Stimulated activated effector memory CD8-positive, alpha-beta T cell treated with anti-CD3 and anti-CD28 coated beads, Interleukin-12 subunit alpha, Interleukin-12 subunit beta, amount 100 ng/mL, for 72 hours (primary cell): ENCODE measurements at regions not wholly inside any gene's neighbourhood (a gene's known extent, or its start where the extent isn't known, plus 50 kb on each side); places are given as distances from the start of the nearest gene placed in this dataset.

Experiments
- ATAC-seq: fragments of 150-1000 bp; cut with Tn5 transposase; 2 replicates; pipeline ENCODE4 v1.10.0; 2021
- DNase-seq, 2 donors: peaks; one replicate each; pipeline ENCODE4 v3.0.0; 2021 to 2022; ENCODE audit warnings: low spot score in 2 of 2
- H3K27ac Mint-ChIP-seq: one replicate; pipeline ENCODE4 v1.8.0; 2022; ENCODE audit warnings: mild to moderate bottlenecking, mixed read lengths
- H3K36me3 Mint-ChIP-seq: one replicate; pipeline ENCODE4 v1.8.0; 2022; ENCODE audit warnings: mild to moderate bottlenecking, mixed read lengths
- H3K4me1 Mint-ChIP-seq: one replicate; pipeline ENCODE4 v1.8.0; 2022; ENCODE audit warnings: mixed read lengths
- H3K4me3 Mint-ChIP-seq: one replicate; pipeline ENCODE4 v1.8.0; 2022; ENCODE audit warnings: mild to moderate bottlenecking, mixed read lengths
- H3K9me3 Mint-ChIP-seq: one replicate; pipeline ENCODE4 v1.8.0; 2022; ENCODE audit warnings: mixed read lengths

GRCh38 chr2:155281907-155282306 lies 583.4 kb downstream of the KCNJ3 start:
- Mint-ChIP-seq H3K27ac (no peak overlapping the region), H3K4me1 (no peaks in the 10 kb centered on the region), H3K4me3 (no peak overlapping the region), H3K9me3 (peaks cover 14% of the 10 kb centered on the region), H3K36me3 (no peaks in the 10 kb centered on the region)
- ATAC-seq (no peak), DNase-seq (no peak)

DNA sequence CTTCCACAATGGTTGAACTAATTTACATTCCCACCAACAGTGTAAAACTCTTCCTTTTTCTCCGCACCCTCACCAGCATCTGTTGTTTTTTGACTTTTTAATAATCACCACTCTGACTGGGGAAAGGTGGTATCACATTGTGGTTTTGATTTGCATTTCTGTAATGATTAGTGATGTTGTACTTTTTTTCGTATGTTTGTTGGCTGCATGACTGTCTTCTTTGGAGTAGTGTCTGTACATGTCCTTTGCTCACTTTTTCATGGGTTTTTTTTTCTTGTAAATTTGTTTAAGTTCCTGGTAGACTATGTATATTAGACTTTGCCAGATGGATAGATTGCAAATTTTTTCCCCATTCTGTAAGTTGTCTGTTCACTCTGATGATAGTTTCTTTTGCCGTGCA lies 574.8 kb downstream of the KCNJ3 start:
- H3K9me3 Mint-ChIP-seq = peaks cover 11% of the 10 kb centered on the region
- H3K27ac Mint-ChIP-seq = no peak overlapping the region
- ATAC-seq = no peak
- H3K4me3 Mint-ChIP-seq = no peak overlapping the region
- DNase-seq = no peak
- H3K36me3 Mint-ChIP-seq = no peaks in the 10 kb centered on the region
- no peaks in the 10 kb centered on the region for H3K4me1 Mint-ChIP-seq

GRCh38 chr2:155266583-155266982 lies 568.1 kb downstream of the KCNJ3 start:
- no peak overlapping the region for H3K4me3 Mint-ChIP-seq
- H3K4me1 Mint-ChIP-seq = no peaks in the 10 kb centered on the region
- no peak overlapping the region for H3K27ac Mint-ChIP-seq
- H3K9me3 Mint-ChIP-seq = peaks cover 11% of the 10 kb centered on the region
- H3K36me3 Mint-ChIP-seq = no peaks in the 10 kb centered on the region
- DNase-seq (no peak), ATAC-seq (no peak)

GRCh38 chr2:155266109-155266508 lies 567.6 kb downstream of the KCNJ3 start:
- H3K4me1 Mint-ChIP-seq = no peaks in the 10 kb centered on the region
- H3K27ac Mint-ChIP-seq = no peak overlapping the region
- peaks cover 13% of the 10 kb centered on the region for H3K9me3 Mint-ChIP-seq
- H3K36me3 Mint-ChIP-seq = no peaks in the 10 kb centered on the region
- ATAC-seq = no peak
- no peak overlapping the region for H3K4me3 Mint-ChIP-seq
- DNase-seq = no peak

- no peak overlapping the region for H3K27ac Mint-ChIP-seq
- ATAC-seq (no peak), DNase-seq (no peak)
- no peak overlapping the region for H3K4me3 Mint-ChIP-seq
- peaks cover 7% of the 10 kb centered on the region for H3K9me3 Mint-ChIP-seq
- H3K36me3 Mint-ChIP-seq = no peaks in the 10 kb centered on the region
- no peaks in the 10 kb centered on the region for H3K4me1 Mint-ChIP-seq
Measured at GRCh38 chr2:155256803-155257202, 558.3 kb downstream of the KCNJ3 start.

DNA sequence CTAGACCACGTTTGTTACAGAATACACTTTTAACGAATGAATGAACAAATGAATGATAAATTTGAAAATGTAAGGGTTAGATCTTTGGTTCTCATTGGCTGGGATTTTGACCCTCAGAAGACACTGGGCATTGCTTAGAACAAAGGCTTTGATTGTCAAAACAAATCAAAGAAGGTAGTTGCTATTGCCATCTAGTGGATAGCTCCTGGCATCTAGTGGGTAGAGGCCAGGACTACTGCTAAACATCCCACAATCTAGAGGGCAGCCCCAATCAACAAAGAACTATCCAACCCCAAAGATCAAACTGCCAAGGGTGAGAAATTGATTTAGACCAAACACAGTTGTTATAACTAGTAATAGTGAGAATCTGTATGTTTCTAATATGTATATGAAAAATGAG lies 552.3 kb downstream of the KCNJ3 start:
- Mint-ChIP-seq H3K4me1 (no peaks in the 10 kb centered on the region), H3K27ac (no peak overlapping the region), H3K4me3 (no peak overlapping the region), H3K9me3 (peaks cover 15% of the 10 kb centered on the region), H3K36me3 (no peaks in the 10 kb centered on the region)
- ATAC-seq (no peak), DNase-seq (no peak)

GRCh38 chr2:155240176-155240575 lies 541.7 kb downstream of the KCNJ3 start:
- no peaks in the 10 kb centered on the region for H3K36me3 Mint-ChIP-seq
- no peak for DNase-seq

DNA sequence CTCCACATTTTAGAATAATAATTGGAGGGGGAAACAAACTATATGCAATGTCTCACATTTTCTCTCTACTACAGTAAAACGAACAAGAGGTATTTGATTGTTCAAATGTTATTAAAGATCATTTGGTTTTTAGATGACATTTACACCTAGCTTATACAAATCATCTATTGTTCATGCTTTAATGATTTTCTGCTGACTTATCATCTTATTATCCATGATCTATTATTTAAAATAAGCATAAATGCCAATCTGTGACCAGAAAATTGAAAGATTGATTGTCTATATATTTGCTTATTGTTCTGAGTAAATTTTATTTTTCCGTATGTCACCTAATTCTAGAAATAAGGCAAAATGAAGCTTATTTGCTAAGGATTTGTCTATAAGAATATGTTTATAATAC lies 537.2 kb downstream of the KCNJ3 start:
- ATAC-seq (no peak), DNase-seq (no peak)
- no peaks in the 10 kb centered on the region for H3K36me3 Mint-ChIP-seq
- H3K4me1 Mint-ChIP-seq = no peaks in the 10 kb centered on the region
- H3K4me3 Mint-ChIP-seq = no peak overlapping the region
- peaks cover 10% of the 10 kb centered on the region for H3K9me3 Mint-ChIP-seq
- H3K27ac Mint-ChIP-seq = no peak overlapping the region

More at GRCh38 chr2:155240176-155240575, 541.7 kb downstream of the KCNJ3 start:
- Mint-ChIP-seq H3K4me1 (no peaks in the 10 kb centered on the region), H3K4me3 (no peak overlapping the region), H3K9me3 (peaks cover 12% of the 10 kb centered on the region), H3K27ac (no peak overlapping the region)
- no peak for ATAC-seq

- ATAC-seq (no peak), DNase-seq (no peak)
- H3K4me1 Mint-ChIP-seq = no peaks in the 10 kb centered on the region
- H3K27ac Mint-ChIP-seq = no peak overlapping the region
- no peak overlapping the region for H3K4me3 Mint-ChIP-seq
- H3K36me3 Mint-ChIP-seq = no peaks in the 10 kb centered on the region
- peaks cover 6% of the 10 kb centered on the region for H3K9me3 Mint-ChIP-seq
Measured at GRCh38 chr2:155223781-155224406, 525.4 kb downstream of the KCNJ3 start.

DNA sequence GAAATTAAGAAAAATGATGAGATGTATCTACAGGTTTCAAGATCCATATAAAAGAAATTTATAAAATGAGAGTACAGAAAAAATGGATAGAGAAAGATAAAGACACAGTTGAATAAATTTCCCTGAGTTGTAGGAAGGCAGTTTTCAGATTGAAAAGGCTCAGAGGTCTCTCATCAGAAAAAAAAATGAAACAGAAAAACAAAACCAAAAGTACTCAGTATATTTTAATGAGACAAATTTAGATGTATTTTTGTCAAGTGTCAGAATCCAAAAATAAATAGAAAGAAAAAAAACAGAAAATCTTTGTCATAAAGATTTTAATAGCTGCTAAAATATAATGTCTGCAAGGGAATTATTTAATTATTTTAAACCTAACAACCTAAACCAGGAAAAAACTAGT lies 520.5 kb downstream of the KCNJ3 start:
- Mint-ChIP-seq H3K36me3 (no peaks in the 10 kb centered on the region), H3K27ac (no peak overlapping the region), H3K4me1 (no peaks in the 10 kb centered on the region), H3K4me3 (no peak overlapping the region), H3K9me3 (peaks cover 14% of the 10 kb centered on the region)
- no peak for DNase-seq
- ATAC-seq = no peak

GRCh38 chr2:155218292-155218924 lies 519.9 kb downstream of the KCNJ3 start:
- DNase-seq (no peak), ATAC-seq (no peak)
- Mint-ChIP-seq H3K27ac (no peak overlapping the region), H3K36me3 (no peaks in the 10 kb centered on the region), H3K4me3 (no peak overlapping the region), H3K4me1 (no peaks in the 10 kb centered on the region), H3K9me3 (peaks cover 14% of the 10 kb centered on the region)

GRCh38 chr2:155215037-155215707 lies 516.7 kb downstream of the KCNJ3 start:
- Mint-ChIP-seq H3K36me3 (no peaks in the 10 kb centered on the region), H3K9me3 (peaks cover 14% of the 10 kb centered on the region), H3K4me3 (no peak overlapping the region), H3K4me1 (no peaks in the 10 kb centered on the region), H3K27ac (no peak overlapping the region)
- ATAC-seq (no peak), DNase-seq (no peak)

DNA sequence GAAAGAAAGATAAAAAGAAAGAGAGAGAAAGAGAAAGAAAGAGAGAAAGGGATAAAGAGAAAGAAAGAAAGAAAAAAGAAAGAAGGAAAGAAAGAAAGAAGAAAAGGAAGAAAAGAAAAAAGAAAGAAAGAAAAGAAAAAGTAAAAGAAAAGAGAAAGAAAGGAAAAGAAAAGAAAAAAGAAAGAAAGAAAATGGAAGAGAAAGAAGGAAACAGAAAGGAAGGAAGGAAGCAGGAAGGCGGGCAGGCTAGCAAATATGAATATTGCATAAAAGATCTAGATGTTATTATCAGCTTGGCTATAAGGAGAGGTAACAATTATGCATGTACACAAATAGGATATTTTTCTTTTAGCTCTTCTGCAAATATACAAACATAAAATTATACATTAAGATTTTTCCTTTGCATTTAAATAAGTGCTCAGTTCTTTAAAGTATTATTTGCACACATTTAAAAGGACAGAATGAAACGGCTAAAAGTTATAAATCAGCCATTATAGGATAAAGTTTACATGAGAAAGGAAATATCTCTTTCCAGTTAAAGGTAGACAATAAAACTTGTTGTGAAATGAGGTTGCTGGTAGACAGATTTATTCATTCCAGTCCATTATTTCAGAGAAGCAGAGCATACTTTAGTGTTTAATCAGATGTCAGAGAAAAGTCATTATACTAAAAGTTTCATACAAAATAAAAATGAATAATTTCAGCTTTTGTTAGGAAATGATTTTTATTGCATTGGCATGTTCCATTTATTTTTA lies 511.4 kb downstream of the KCNJ3 start:
- ATAC-seq (no peak), DNase-seq (no peak)
- Mint-ChIP-seq H3K4me1 (no peaks in the 10 kb centered on the region), H3K9me3 (peaks cover 13% of the 10 kb centered on the region), H3K36me3 (no peaks in the 10 kb centered on the region), H3K27ac (no peak overlapping the region), H3K4me3 (no peak overlapping the region)

DNA sequence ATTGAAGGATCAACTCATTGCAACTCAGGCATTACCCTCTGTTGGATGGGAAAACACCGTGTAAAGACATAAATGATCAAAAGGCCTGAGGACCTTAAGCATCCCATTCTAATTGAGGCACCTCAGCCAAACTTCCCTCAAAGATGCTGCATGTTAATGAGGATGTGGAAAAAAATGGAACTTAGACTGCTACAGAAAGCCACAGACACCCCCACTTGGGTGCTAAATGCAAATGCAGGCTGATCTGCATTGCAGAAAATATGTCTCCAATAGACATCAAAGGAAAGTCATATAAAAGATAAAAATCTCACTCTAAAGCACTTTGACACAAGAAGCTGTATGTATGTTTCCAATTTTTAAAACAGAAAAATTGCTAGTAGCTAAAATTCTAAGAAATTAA lies 504.7 kb downstream of the KCNJ3 start:
- H3K9me3 Mint-ChIP-seq = peaks cover 4% of the 10 kb centered on the region
- DNase-seq = no peak
- no peak overlapping the region for H3K4me3 Mint-ChIP-seq
- H3K27ac Mint-ChIP-seq = no peak overlapping the region
- H3K4me1 Mint-ChIP-seq = no peaks in the 10 kb centered on the region
- H3K36me3 Mint-ChIP-seq = no peaks in the 10 kb centered on the region
- ATAC-seq = no peak

- DNase-seq = no peak
- ATAC-seq = no peak
- no peak overlapping the region for H3K27ac Mint-ChIP-seq
- H3K4me1 Mint-ChIP-seq = no peaks in the 10 kb centered on the region
- no peaks in the 10 kb centered on the region for H3K36me3 Mint-ChIP-seq
- H3K9me3 Mint-ChIP-seq = peaks cover 2% of the 10 kb centered on the region
- H3K4me3 Mint-ChIP-seq = no peak overlapping the region
Measured at GRCh38 chr2:155200753-155201152, 502.3 kb downstream of the KCNJ3 start.
